K562 (cell line): ENCODE measurements at regions not wholly inside any gene's neighbourhood (a gene's known extent, or its start where the extent isn't known, plus 50 kb on each side); places are given as distances from the start of the nearest gene placed in this dataset.

Experiments used
- DIDO1 ChIP-seq: fragments of 450-650 bp; IDR thresholded peaks from 2 replicates; pipeline ENCODE4 v1.6.1; 2016; ENCODE audit warnings: low read depth, missing biosample characterization, missing genetic modification characterization
- ESRRA ChIP-seq: fragments of 450-650 bp; IDR thresholded peaks from 2 replicates; pipeline ENCODE4 v1.6.1; 2014; ENCODE audit warnings: low read depth, mild to moderate bottlenecking, moderate library complexity, borderline replicate concordance
- FOXA3 ChIP-seq, 2 experiments: fragments of 450-650 bp in 1 of 2; sonication (generic) in 1 of 2; formaldehyde crosslinking; IDR thresholded peaks in 1 of 2; conservative IDR thresholded peaks in 1 of 2; 2 replicates each; pipeline versions ENCODE4 v1.4.0 to v1.8.0; 2020 to 2022; ENCODE audit warnings: mild to moderate bottlenecking in 2 of 2, missing genetic modification reagents in 1 of 2
- RNF2 ChIP-seq: sonication (generic); IDR thresholded peaks from 2 replicates; pipeline ENCODE4 v1.6.1; 2016
- STAG1 ChIP-seq: sonication (generic); formaldehyde crosslinking; IDR thresholded peaks from 2 replicates; pipeline ENCODE4 v1.5.0; 2020; ENCODE audit warnings: missing genetic modification reagents, borderline replicate concordance
- TBP ChIP-seq: optimal IDR thresholded peaks from 2 replicates; pipeline ENCODE3; 2011; ENCODE audit warnings: low read depth, low read length, improper control_type of control experiment
- ZFP30 ChIP-seq: fragments of 250-450 bp; sonication (Bioruptor Pico); IDR thresholded peaks from 2 replicates; pipeline ENCODE4 v1.8.0; 2022; ENCODE audit warnings: moderate library complexity, mild to moderate bottlenecking, inconsistent platforms, borderline replicate concordance

GRCh38 chr12:91920276-91920675 is 225.4 kb downstream of the BTG1 start:
- no peak for TF ChIP-seq FOXA3 (CRISPR knock-in tag; conservative IDR thresholded peaks at IDR 0.05 in 1 of 2, IDR thresholded peaks at IDR 0.05 in 1 of 2)
- no peak; the same call in 1 of the 2 replicates for TF ChIP-seq RNF2
- no peak for TF ChIP-seq STAG1 (CRISPR knock-in tag)
- TF ChIP-seq ESRRA: no peak
- TF ChIP-seq DIDO1 (tag): no peak
- no peak for TF ChIP-seq ZFP30
- TF ChIP-seq TBP: no peak
